ENCODE measurements at regions not wholly inside any gene's neighbourhood (a gene's known extent, or its start where the extent isn't known, plus 50 kb on each side); places are given as distances from the start of the nearest gene placed in this dataset.

DNA sequence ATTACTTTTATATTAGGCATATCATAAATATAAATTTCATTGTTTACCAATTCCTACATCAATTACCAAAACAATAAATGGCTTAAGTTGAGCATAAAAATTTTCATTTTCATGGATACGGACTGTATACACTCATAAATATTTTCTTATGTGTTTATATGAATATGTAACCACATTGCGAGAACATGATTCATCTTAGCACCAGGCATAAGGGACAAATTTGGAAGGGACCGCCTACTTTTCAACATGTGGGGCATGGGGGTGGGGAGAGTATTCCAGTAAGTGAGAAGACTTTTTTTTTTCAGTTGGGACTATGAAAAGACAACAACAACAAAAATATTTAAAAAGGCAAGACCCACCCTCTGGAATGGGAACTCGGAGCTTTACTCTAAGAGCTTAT, 296.1 kb downstream of the RAB38 start:
- no peaks in the 10 kb centered on the region for H3K79me2 ChIP-seq (ENCODE audit: control insufficient read depth, insufficient read depth, low read length)
- no peak for TF ChIP-seq EZH2 (IDR thresholded peaks at IDR 0.05; ENCODE audit: low read length, missing control alignments)
- TF ChIP-seq, protein P1, sequence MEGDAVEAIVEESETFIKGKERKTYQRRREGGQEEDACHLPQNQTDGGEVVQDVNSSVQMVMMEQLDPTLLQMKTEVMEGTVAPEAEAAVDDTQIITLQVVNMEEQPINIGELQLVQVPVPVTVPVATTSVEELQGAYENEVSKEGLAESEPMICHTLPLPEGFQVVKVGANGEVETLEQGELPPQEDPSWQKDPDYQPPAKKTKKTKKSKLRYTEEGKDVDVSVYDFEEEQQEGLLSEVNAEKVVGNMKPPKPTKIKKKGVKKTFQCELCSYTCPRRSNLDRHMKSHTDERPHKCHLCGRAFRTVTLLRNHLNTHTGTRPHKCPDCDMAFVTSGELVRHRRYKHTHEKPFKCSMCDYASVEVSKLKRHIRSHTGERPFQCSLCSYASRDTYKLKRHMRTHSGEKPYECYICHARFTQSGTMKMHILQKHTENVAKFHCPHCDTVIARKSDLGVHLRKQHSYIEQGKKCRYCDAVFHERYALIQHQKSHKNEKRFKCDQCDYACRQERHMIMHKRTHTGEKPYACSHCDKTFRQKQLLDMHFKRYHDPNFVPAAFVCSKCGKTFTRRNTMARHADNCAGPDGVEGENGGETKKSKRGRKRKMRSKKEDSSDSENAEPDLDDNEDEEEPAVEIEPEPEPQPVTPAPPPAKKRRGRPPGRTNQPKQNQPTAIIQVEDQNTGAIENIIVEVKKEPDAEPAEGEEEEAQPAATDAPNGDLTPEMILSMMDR (conservative IDR thresholded peaks at IDR 0.05 in 1 of 2, IDR thresholded peaks at IDR 0.05 in 1 of 2; ENCODE audit: low read depth in 1 of 2, low read length in 2 of 2): no peak
- peaks cover 4% of the 10 kb centered on the region for H3K4me1 ChIP-seq (ENCODE audit: control insufficient read depth, extremely low read depth, insufficient read depth, low read length)
- no peak overlapping the region for H3K9ac ChIP-seq (ENCODE audit: insufficient read depth, low read length)
- H3K4me3 ChIP-seq (replicated peaks in 1 of 4; ENCODE audit: control extremely low read depth in 1 of 4, insufficient read depth in 1 of 4, low read depth in 3 of 4, low read length in 4 of 4): no peak overlapping the region
- no peak overlapping the region for H2AFZ ChIP-seq (ENCODE audit: low read length)
- H3K27me3 ChIP-seq (ENCODE audit: control insufficient read depth, insufficient read depth, low read length): no peaks in the 10 kb centered on the region
- no peaks in the 10 kb centered on the region for H4K20me1 ChIP-seq (ENCODE audit: control insufficient read depth, extremely low read depth, insufficient read depth, low read length)
- no peaks in the 10 kb centered on the region for H3K36me3 ChIP-seq (ENCODE audit: control insufficient read depth, insufficient read depth, low read length)
- DNase-seq (ENCODE audit: low read depth in 2 of 2): peak in 1 of 2 donors; percentile 54
- H3K4me2 ChIP-seq (ENCODE audit: extremely low read depth, insufficient read depth, low read length): no peak overlapping the region
- no peaks in the 10 kb centered on the region for H3K9me3 ChIP-seq (ENCODE audit: control insufficient read depth, insufficient read depth, low read depth, low read length)
- no peak overlapping the region for H3K27ac ChIP-seq (ENCODE audit: insufficient read depth, low read length)

- peak overlapping the region; percentile 32 for H3K4me2 ChIP-seq (ENCODE audit: extremely low read depth, insufficient read depth, low read length)
- H3K27ac ChIP-seq (ENCODE audit: insufficient read depth, low read length): no peak overlapping the region
- H3K27me3 ChIP-seq (ENCODE audit: control insufficient read depth, insufficient read depth, low read length): no peaks in the 10 kb centered on the region
- TF ChIP-seq, protein P1 (conservative IDR thresholded peaks at IDR 0.05 in 1 of 2, IDR thresholded peaks at IDR 0.05 in 1 of 2; ENCODE audit: low read depth in 1 of 2, low read length in 2 of 2): peak; percentile 67 to 68
- no peak for TF ChIP-seq EZH2 (IDR thresholded peaks at IDR 0.05; ENCODE audit: low read length, missing control alignments)
- H2AFZ ChIP-seq (ENCODE audit: low read length): no peak overlapping the region
- peak; percentile 39 to 67 for DNase-seq (ENCODE audit: low read depth in 2 of 2)
- peaks cover 4% of the 10 kb centered on the region for H3K4me1 ChIP-seq (ENCODE audit: control insufficient read depth, extremely low read depth, insufficient read depth, low read length)
- no peak overlapping the region for H3K9ac ChIP-seq (ENCODE audit: insufficient read depth, low read length)
- H3K4me3 ChIP-seq (replicated peaks in 1 of 4; ENCODE audit: control extremely low read depth in 1 of 4, insufficient read depth in 1 of 4, low read depth in 3 of 4, low read length in 4 of 4): no peak overlapping the region
- no peaks in the 10 kb centered on the region for H4K20me1 ChIP-seq (ENCODE audit: control insufficient read depth, extremely low read depth, insufficient read depth, low read length)
- no peaks in the 10 kb centered on the region for H3K9me3 ChIP-seq (ENCODE audit: control insufficient read depth, insufficient read depth, low read depth, low read length)
- H3K79me2 ChIP-seq (ENCODE audit: control insufficient read depth, insufficient read depth, low read length): no peaks in the 10 kb centered on the region
- no peaks in the 10 kb centered on the region for H3K36me3 ChIP-seq (ENCODE audit: control insufficient read depth, insufficient read depth, low read length)
Observed at GRCh38 chr11:87878373-87878825, 296.8 kb downstream of the RAB38 start.

DNA sequence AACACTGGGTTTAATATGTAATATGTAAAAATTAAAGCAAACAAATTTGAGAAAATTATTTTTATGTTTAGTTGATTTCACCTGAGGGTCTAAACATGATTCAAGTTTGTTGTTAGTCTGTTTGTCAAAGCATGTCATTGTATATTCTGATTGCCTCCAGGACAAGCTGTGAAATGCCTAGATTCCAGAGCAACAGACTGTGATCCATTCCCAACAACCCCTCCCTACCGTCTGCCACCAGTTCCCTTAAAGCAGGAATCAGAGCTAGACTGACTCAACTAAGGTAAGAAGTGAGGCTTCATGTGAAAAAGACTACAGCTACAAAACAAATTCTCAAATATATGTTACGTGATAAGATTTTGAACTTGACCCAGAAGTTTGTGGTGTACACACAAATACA, 304.2 kb downstream of the RAB38 start:
- no peaks in the 10 kb centered on the region for H4K20me1 ChIP-seq (ENCODE audit: control insufficient read depth, extremely low read depth, insufficient read depth, low read length)
- H3K79me2 ChIP-seq (ENCODE audit: control insufficient read depth, insufficient read depth, low read length): no peaks in the 10 kb centered on the region
- H2AFZ ChIP-seq (ENCODE audit: low read length): no peak overlapping the region
- H3K4me2 ChIP-seq (ENCODE audit: extremely low read depth, insufficient read depth, low read length): no peak overlapping the region
- H3K4me3 ChIP-seq (replicated peaks in 1 of 4; ENCODE audit: control extremely low read depth in 1 of 4, insufficient read depth in 1 of 4, low read depth in 3 of 4, low read length in 4 of 4): no peak overlapping the region
- no peak overlapping the region for H3K9ac ChIP-seq (ENCODE audit: insufficient read depth, low read length)
- no peaks in the 10 kb centered on the region for H3K36me3 ChIP-seq (ENCODE audit: control insufficient read depth, insufficient read depth, low read length)
- TF ChIP-seq, protein P1 (conservative IDR thresholded peaks at IDR 0.05 in 1 of 2, IDR thresholded peaks at IDR 0.05 in 1 of 2; ENCODE audit: low read depth in 1 of 2, low read length in 2 of 2): no peak
- TF ChIP-seq EZH2 (IDR thresholded peaks at IDR 0.05; ENCODE audit: low read length, missing control alignments): no peak
- H3K4me1 ChIP-seq (ENCODE audit: control insufficient read depth, extremely low read depth, insufficient read depth, low read length): no peaks in the 10 kb centered on the region
- no peak overlapping the region for H3K27ac ChIP-seq (ENCODE audit: insufficient read depth, low read length)
- DNase-seq (ENCODE audit: low read depth in 2 of 2): no peak
- H3K9me3 ChIP-seq (ENCODE audit: control insufficient read depth, insufficient read depth, low read depth, low read length): no peaks in the 10 kb centered on the region
- no peaks in the 10 kb centered on the region for H3K27me3 ChIP-seq (ENCODE audit: control insufficient read depth, insufficient read depth, low read length)
